ENCODE measurements at regions not wholly inside any gene's neighbourhood (a gene's known extent, or its start where the extent isn't known, plus 50 kb on each side); places are given as distances from the start of the nearest gene placed in this dataset.

GRCh38 chr2:7510353-7510752, 593.1 kb downstream of the RNF144A start:
- TF ChIP-seq CTCF (IDR thresholded peaks at IDR 0.05) (no peak), POLR2A (IDR thresholded peaks at IDR 0.05) (no peak)

All from heart left ventricle (tissue), 13 donors.